Gastrocnemius medialis (tissue), 4 donors: ENCODE measurements at regions not wholly inside any gene's neighbourhood (a gene's known extent, or its start where the extent isn't known, plus 50 kb on each side); places are given as distances from the start of the nearest gene placed in this dataset.

Source experiments
- POLR2A ChIP-seq, 2 donors: fragments of 450-650 bp; IDR thresholded peaks; one replicate each; pipeline ENCODE4 v1.6.1; 2017; ENCODE audit warnings: antibody characterized with exemption in 2 of 2, mild to moderate bottlenecking in 2 of 2, moderate library complexity in 2 of 2
- TF ChIP-seq, protein P1 (sequence below), 5 experiments: fragments of 450-650 bp in 3 of 5; fragments of 200-600 bp in 2 of 5; sonication (generic) in 2 of 5; IDR thresholded peaks in 4 of 5; conservative IDR thresholded peaks in 1 of 5; 1 replicate in 4 of 5; 2 replicates in 1 of 5; pipeline ENCODE4 v1.5.1; 2016 to 2019; ENCODE audit warnings: antibody characterized with exemption in 5 of 5, mild to moderate bottlenecking in 3 of 5, moderate library complexity in 3 of 5

DNA sequence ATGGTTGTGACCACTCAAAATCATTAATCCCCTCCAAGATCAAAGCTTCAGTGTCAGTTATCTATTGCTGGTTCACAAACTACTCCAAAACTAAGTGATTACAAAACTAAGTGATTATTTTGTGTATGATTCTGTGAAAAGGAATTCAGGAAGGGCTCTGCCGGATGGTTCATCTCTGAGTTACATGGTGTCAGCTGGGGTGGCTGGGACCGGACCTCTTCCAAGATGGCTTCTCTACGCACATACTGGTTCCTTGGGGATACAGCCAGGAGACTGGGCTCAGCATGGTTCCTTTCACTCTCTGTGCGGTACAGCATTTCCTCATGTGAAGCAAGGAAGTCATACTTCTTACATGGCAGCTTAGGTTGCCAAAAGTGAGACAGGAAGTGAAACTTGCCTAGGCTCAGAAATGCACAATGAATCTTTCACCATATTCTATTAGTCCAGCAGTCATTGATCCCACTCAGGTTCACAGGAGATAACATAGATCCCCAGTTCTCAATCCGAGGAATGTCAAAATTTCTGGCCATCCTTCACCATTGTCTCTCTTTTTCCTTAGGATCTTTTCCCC, 97.9 kb upstream of the IRX6 start:
- TF ChIP-seq, protein P1, sequence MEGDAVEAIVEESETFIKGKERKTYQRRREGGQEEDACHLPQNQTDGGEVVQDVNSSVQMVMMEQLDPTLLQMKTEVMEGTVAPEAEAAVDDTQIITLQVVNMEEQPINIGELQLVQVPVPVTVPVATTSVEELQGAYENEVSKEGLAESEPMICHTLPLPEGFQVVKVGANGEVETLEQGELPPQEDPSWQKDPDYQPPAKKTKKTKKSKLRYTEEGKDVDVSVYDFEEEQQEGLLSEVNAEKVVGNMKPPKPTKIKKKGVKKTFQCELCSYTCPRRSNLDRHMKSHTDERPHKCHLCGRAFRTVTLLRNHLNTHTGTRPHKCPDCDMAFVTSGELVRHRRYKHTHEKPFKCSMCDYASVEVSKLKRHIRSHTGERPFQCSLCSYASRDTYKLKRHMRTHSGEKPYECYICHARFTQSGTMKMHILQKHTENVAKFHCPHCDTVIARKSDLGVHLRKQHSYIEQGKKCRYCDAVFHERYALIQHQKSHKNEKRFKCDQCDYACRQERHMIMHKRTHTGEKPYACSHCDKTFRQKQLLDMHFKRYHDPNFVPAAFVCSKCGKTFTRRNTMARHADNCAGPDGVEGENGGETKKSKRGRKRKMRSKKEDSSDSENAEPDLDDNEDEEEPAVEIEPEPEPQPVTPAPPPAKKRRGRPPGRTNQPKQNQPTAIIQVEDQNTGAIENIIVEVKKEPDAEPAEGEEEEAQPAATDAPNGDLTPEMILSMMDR (IDR thresholded peaks at IDR 0.05 in 4 of 5, conservative IDR thresholded peaks at IDR 0.05 in 1 of 5): no peak
- no peak for TF ChIP-seq POLR2A (IDR thresholded peaks at IDR 0.05)
